ENCODE measurements at regions not wholly inside any gene's neighbourhood (a gene's known extent, or its start where the extent isn't known, plus 50 kb on each side); places are given as distances from the start of the nearest gene placed in this dataset.

- DNase-seq (ENCODE audit: low read depth), result no peak
- no peak for TF ChIP-seq CTCF (conservative IDR thresholded peaks at IDR 0.05; ENCODE audit: low read length)
- no peak overlapping the region for H3K4me3 ChIP-seq (ENCODE audit: low read length)
Measured at GRCh38 chr10:121217331-121217730, 366.2 kb downstream of the WDR11 start.

- TF ChIP-seq CTCF (conservative IDR thresholded peaks at IDR 0.05; ENCODE audit: low read length), result no peak
- H3K4me3 ChIP-seq (ENCODE audit: low read length), result no peak overlapping the region
- no peak for DNase-seq (ENCODE audit: low read depth)
Measured at GRCh38 chr10:121221072-121221471, 369.9 kb downstream of the WDR11 start.

GRCh38 chr10:121221991-121222390 lies 370.8 kb downstream of the WDR11 start:
- no peak for TF ChIP-seq CTCF (conservative IDR thresholded peaks at IDR 0.05; ENCODE audit: low read length)
- H3K4me3 ChIP-seq (ENCODE audit: low read length), result no peak overlapping the region
- no peak for DNase-seq (ENCODE audit: low read depth)

- TF ChIP-seq CTCF (conservative IDR thresholded peaks at IDR 0.05; ENCODE audit: low read length), result no peak
- no peak for DNase-seq (ENCODE audit: low read depth)
Measured at GRCh38 chr10:121222842-121223241, 371.7 kb downstream of the WDR11 start.

GRCh38 chr10:121231079-121231478 lies 367.2 kb downstream of the FGFR2 start:
- no peak for TF ChIP-seq CTCF (conservative IDR thresholded peaks at IDR 0.05; ENCODE audit: low read length)
- no peak overlapping the region for H3K4me3 ChIP-seq (ENCODE audit: low read length)
- no peak for DNase-seq (ENCODE audit: low read depth)

More at GRCh38 chr10:121222842-121223241, 371.7 kb downstream of the WDR11 start:
- H3K4me3 ChIP-seq (ENCODE audit: low read length), result no peak overlapping the region

GRCh38 chr10:121232494-121232893 lies 365.8 kb downstream of the FGFR2 start:
- no peak for TF ChIP-seq CTCF (conservative IDR thresholded peaks at IDR 0.05; ENCODE audit: low read length)
- no peak for DNase-seq (ENCODE audit: low read depth)
- H3K4me3 ChIP-seq (ENCODE audit: low read length), result no peak overlapping the region

- no peak for TF ChIP-seq CTCF (conservative IDR thresholded peaks at IDR 0.05; ENCODE audit: low read length)
- no peak for DNase-seq (ENCODE audit: low read depth)
- no peak overlapping the region for H3K4me3 ChIP-seq (ENCODE audit: low read length)
Measured at GRCh38 chr10:121235692-121236091, 362.6 kb downstream of the FGFR2 start.

Data from AG10803 (cell line).